Ovary (tissue), 7 donors: ENCODE measurements at regions not wholly inside any gene's neighbourhood (a gene's known extent, or its start where the extent isn't known, plus 50 kb on each side); places are given as distances from the start of the nearest gene placed in this dataset.
A peak's percentile ranks its signal among the peaks of the same experiment; 100 is the strongest.
"Not testable (repeated sequence)": the region's sequence is repeated elsewhere in the genome, so short reads cannot be mapped to it uniquely, and the experiment has no call there.

Experiments used
- DNase-seq, 5 donors: peaks; one replicate each; pipeline ENCODE4 v3.0.0-alpha.2; 2019 to 2020
- H3K27ac ChIP-seq, 2 donors: fragments of 200-600 bp; one replicate each; pipeline versions ENCODE4 v1.5.1 to v1.8.0; 2019 to 2022
- H3K27me3 ChIP-seq: fragments of 200-600 bp; one replicate; pipeline ENCODE4 v1.8.0; 2022
- H3K36me3 ChIP-seq: fragments of 200-600 bp; sonication (generic); one replicate; pipeline ENCODE4 v1.5.1; 2019
- H3K4me1 ChIP-seq: one replicate; pipeline ENCODE4 v1.8.1; 2013; ENCODE audit warnings: mild to moderate bottlenecking, moderate library complexity; ENCODE audit not compliant: insufficient read depth
- H3K4me3 ChIP-seq: fragments of 200-600 bp; sonication (generic); one replicate; pipeline ENCODE4 v1.5.1; 2017
- H3K9me3 ChIP-seq, 2 donors: fragments of 200-600 bp in 1 of 2; sonication (generic) in 1 of 2; one replicate each; pipeline versions ENCODE4 v1.5.1 to v1.8.1; 2013 to 2019; ENCODE audit warnings: mild to moderate bottlenecking in 1 of 2, moderate library complexity in 1 of 2
- EP300 ChIP-seq: sonication (generic); formaldehyde crosslinking; IDR thresholded peaks from one replicate; pipeline ENCODE4 v1.6.1; 2017; ENCODE audit warnings: antibody characterized with exemption
- POLR2A ChIP-seq: fragments of 450-650 bp; IDR thresholded peaks from one replicate; pipeline ENCODE4 v1.6.1; 2017; ENCODE audit warnings: antibody characterized with exemption, mild to moderate bottlenecking, moderate library complexity
- WGBS, 3 donors: extraction: QIAGEN DNeasy Blood & Tissue Kit in 1 of 3; methylation state at CpG; one replicate each; pipeline versions ENCODE4 v1.1.5 to v1.1.7; 2013 to 2017; 5-methylcytosine and 5-hydroxymethylcytosine counted together
- intact Hi-C, 4 donors: fragments of 100-400 bp; cut with DNase I; formaldehyde crosslinking; loops; one replicate each; pipeline versions ENCODE4 v1.11.0 to v1.15.1; 2022 to 2023
- TF ChIP-seq, protein P1 (sequence below), 3 donors: fragments of 450-650 bp in 2 of 3; fragments of 200-600 bp in 1 of 3; IDR thresholded peaks; one replicate each; pipeline versions ENCODE4 v1.5.1 to v1.8.0; 2016 to 2022; ENCODE audit warnings: antibody characterized with exemption in 3 of 3, mild to moderate bottlenecking in 1 of 3
- donor health status: DM: no; HTN: no; CAD: no; lungs with moderate emphysema.
- donor health status: DM: no; HTN: no; CAD: no.
- donor health status: Bipolar disorder and iron deficiency.
- donor health status: DM: no; HTN: no; CAD: no.
- donor health status: DM: yes; HTN: yes; CAD: no.

DNA sequence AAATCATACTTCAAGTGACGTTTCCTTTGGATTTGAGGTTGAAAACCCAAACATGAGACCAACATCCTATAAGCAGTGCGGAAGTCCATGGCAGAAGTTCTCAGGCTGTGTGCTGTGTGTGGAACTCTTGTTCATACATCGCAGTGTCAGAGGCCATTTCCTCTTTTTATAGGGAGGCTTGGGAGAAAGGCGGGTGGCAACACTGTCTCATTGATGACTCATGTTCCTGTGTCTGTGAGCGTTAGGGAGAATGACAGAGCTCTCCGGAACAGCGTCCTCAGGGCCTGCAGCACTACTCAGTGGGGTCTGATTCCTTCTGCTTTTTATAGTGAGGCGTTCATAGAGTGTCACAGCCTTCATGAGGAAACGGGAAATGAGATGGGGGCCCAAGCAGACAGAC lies 98.8 kb upstream of the BASP1 start:
- H3K27me3 ChIP-seq: no peaks in the 10 kb centered on the region
- 72 to 83% (median 77%) methylated on average over 9 of the region's 9 CpGs for WGBS, 3 donors
- no peak overlapping the region for H3K27ac ChIP-seq
- intact Hi-C loops: no loop called here
- H3K9me3 ChIP-seq: no peaks in the 10 kb centered on the region
- H3K4me1 ChIP-seq: peaks cover 3% of the 10 kb centered on the region
- DNase-seq: no peak
- TF ChIP-seq, protein P1, sequence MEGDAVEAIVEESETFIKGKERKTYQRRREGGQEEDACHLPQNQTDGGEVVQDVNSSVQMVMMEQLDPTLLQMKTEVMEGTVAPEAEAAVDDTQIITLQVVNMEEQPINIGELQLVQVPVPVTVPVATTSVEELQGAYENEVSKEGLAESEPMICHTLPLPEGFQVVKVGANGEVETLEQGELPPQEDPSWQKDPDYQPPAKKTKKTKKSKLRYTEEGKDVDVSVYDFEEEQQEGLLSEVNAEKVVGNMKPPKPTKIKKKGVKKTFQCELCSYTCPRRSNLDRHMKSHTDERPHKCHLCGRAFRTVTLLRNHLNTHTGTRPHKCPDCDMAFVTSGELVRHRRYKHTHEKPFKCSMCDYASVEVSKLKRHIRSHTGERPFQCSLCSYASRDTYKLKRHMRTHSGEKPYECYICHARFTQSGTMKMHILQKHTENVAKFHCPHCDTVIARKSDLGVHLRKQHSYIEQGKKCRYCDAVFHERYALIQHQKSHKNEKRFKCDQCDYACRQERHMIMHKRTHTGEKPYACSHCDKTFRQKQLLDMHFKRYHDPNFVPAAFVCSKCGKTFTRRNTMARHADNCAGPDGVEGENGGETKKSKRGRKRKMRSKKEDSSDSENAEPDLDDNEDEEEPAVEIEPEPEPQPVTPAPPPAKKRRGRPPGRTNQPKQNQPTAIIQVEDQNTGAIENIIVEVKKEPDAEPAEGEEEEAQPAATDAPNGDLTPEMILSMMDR (IDR thresholded peaks at IDR 0.05): no peak
- TF ChIP-seq POLR2A: no peak
- no peak for TF ChIP-seq EP300
- H3K4me3 ChIP-seq: no peak overlapping the region
- H3K36me3 ChIP-seq: no peaks in the 10 kb centered on the region

DNA sequence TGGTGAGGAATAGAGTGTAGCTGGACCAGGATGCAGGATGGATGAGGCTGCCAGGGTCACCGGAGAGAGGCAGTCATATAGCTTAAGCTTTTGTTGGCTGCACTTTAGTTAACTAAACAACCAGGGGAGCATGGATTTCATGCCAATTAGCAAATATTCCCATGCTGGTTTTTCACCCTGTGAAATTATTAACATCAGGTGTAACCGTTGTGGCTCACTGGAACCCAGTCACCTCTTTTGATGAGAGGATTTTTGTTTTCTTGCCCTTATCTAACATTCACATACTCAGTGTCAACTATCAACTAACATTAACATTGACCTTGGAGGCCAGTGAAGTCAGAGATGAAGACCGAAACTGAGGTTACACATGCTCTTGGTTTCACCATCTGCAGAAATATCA lies 97.2 kb upstream of the BASP1 start:
- H3K27me3 ChIP-seq: no peaks in the 10 kb centered on the region
- TF ChIP-seq EP300 (no peak), POLR2A (no peak)
- TF ChIP-seq, protein P1 (IDR thresholded peaks at IDR 0.05): no peak
- H3K4me3 ChIP-seq: no peak overlapping the region
- no peak for DNase-seq
- no peaks in the 10 kb centered on the region for H3K36me3 ChIP-seq
- WGBS, 3 donors: 84 to 89% (median 87%) methylated on average over 3 of the region's 3 CpGs
- H3K9me3 ChIP-seq: no peaks in the 10 kb centered on the region
- intact Hi-C loops: no loop called here
- no peak overlapping the region for H3K27ac ChIP-seq
- peaks cover 2% of the 10 kb centered on the region for H3K4me1 ChIP-seq

DNA sequence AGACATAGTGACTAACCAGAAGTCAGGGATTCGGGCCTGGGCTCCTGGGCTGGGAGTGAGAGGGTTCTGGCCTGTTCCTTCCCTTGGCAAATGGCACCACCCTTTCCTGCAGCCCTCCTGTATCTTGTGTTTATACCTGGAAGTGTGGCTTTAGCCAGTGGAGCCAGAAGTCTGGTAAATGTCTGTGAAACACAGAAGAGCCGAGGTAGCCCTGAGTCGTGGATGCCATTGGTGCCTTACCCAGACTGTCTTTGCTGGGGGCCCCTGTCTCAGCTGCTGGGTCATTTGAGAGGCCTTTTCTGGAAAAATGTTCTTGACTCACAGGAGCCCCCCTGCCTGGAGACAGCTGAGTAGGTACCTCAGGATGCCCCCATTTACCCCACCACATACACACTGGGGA lies 95.7 kb upstream of the BASP1 start:
- H3K27me3 ChIP-seq: no peaks in the 10 kb centered on the region
- WGBS, 3 donors: 90 to 98% (median 94%) methylated on average over 3 of the region's 3 CpGs
- no peaks in the 10 kb centered on the region for H3K36me3 ChIP-seq
- intact Hi-C loops: no loop called here
- no peak overlapping the region for H3K4me3 ChIP-seq
- TF ChIP-seq POLR2A (no peak), EP300 (no peak)
- TF ChIP-seq, protein P1 (IDR thresholded peaks at IDR 0.05): no peak
- no peak overlapping the region for H3K27ac ChIP-seq
- DNase-seq: no peak
- peaks cover 2% of the 10 kb centered on the region for H3K4me1 ChIP-seq
- H3K9me3 ChIP-seq: no peaks in the 10 kb centered on the region

DNA sequence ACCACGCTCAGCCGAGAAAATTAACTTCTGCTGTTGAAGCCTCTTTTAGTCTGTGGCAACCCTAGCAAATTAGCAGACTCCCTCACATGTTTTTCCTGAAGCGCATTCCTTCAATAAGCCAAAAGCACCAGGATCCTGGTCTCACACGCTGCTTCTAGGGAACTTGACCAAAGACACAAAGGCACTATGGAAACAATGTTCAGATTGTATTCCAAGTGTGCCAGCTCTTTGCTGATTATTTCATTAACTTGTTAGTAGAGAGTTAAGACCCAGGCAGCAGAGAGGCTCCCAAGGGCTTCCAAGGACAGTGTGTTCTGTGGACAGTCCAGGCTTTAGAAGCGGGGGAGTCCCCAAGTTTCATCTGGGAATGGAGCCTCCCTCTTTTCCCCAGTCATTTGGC lies 94.4 kb upstream of the BASP1 start:
- H3K36me3 ChIP-seq: no peaks in the 10 kb centered on the region
- peak in 2 of 5 donors; percentile 18 to 44 for DNase-seq
- H3K4me3 ChIP-seq: no peak overlapping the region
- TF ChIP-seq POLR2A: no peak
- TF ChIP-seq, protein P1 (IDR thresholded peaks at IDR 0.05): no peak
- no peak for TF ChIP-seq EP300
- H3K9me3 ChIP-seq: no peaks in the 10 kb centered on the region
- WGBS, 3 donors: 46 to 49% (median 46%) methylated on average over 5 of the region's 5 CpGs
- H3K27ac ChIP-seq: no peak overlapping the region
- intact Hi-C loops: no loop called here
- H3K4me1 ChIP-seq: peaks cover 2% of the 10 kb centered on the region
- no peaks in the 10 kb centered on the region for H3K27me3 ChIP-seq

DNA sequence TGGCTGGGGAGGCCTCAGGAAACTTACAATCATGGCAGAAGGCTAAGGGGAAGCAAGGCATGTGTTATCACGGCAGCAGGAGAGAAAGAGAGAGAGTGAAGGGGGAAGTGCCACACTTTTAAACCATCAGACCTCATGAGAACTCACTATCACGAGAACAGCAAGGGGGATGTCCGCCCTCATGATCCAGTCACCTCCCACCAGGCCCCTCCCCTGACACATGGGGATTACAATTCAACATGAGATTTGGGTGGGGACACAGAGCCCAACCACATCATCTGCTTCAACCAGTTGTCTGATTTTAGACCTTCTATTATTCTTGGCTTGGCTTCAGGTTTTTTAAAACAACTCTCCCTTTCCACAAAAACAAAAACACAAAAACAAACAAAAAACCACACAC lies 93.7 kb upstream of the BASP1 start:
- H3K4me1 ChIP-seq, intact Hi-C loops, DNase-seq, H3K9me3 ChIP-seq, H3K27ac ChIP-seq, H3K36me3 ChIP-seq, H3K4me3 ChIP-seq, H3K27me3 ChIP-seq: not testable (repeated sequence)
- WGBS, 3 donors: 75 to 77% (median 75%) methylated on average over 3 of the region's 3 CpGs
